Panc1 (cell line): ENCODE measurements at regions not wholly inside any gene's neighbourhood (a gene's known extent, or its start where the extent isn't known, plus 50 kb on each side); places are given as distances from the start of the nearest gene placed in this dataset.

Source experiments
- ATAC-seq: fragments of 200-7000 bp; cut with Tn5 transposase; 2 replicates; pipeline ENCODE4 v1.9.1; 2020; ENCODE audit warnings: mild to moderate bottlenecking, moderate library complexity
- BruUV-seq: library from RNA; stranded (reverse); fragments of 400-500 nt; replicated peaks from 2 replicates; lab custom pipeline; 2021; lab: Mats Ljungman, UMichigan
- CTCF ChIA-PET: fragments of 300-600 bp; sonication (Branson Sonifier 250); formaldehyde crosslinking; loops from one replicate; lab custom pipeline; 2022; ENCODE audit warnings: antibody characterized with exemption; lab: Charles Lee
- POLR2A ChIA-PET: fragments of 300-600 bp; sonication (Branson Sonifier 250); formaldehyde crosslinking; loops from one replicate; lab custom pipeline; 2022; ENCODE audit warnings: antibody characterized with exemption; lab: Charles Lee
- DNase-seq: peaks from one replicate; pipeline ENCODE4 v3.0.0-alpha.2; 2010; ENCODE audit warnings: low read depth, low spot score
- H3K27ac ChIP-seq: 2 replicates; pipeline ENCODE4 v1.5.1; 2011; ENCODE audit warnings: mild to moderate bottlenecking, low read length, inconsistent platforms
- H3K27me3 ChIP-seq: fragments of 200-500 bp; sonication (Bioruptor generic); 2 replicates; pipeline ENCODE4 v1.6.0; 2014; ENCODE audit warnings: low read length, inconsistent platforms; ENCODE audit not compliant: control insufficient read depth, insufficient read depth
- H3K36me3 ChIP-seq: fragments of 200-500 bp; sonication (Bioruptor generic); 2 replicates; pipeline ENCODE4 v1.5.1; 2014; ENCODE audit warnings: inconsistent platforms, mild to moderate bottlenecking, low read length, moderate library complexity; ENCODE audit not compliant: control insufficient read depth, insufficient read depth
- H3K4me1 ChIP-seq: 2 replicates; pipeline ENCODE4 v1.5.1; 2011; ENCODE audit warnings: inconsistent platforms, mild to moderate bottlenecking, low read length, moderate library complexity; ENCODE audit not compliant: control insufficient read depth, insufficient read depth
- H3K4me3 ChIP-seq, 2 experiments: 2 replicates each; pipeline ENCODE4 v1.5.1; 2011 to 2012; ENCODE audit warnings: low read depth in 2 of 2, low read length in 2 of 2, mild to moderate bottlenecking in 2 of 2, inconsistent platforms in 1 of 2, moderate library complexity in 1 of 2
- H3K9me3 ChIP-seq: fragments of 200-500 bp; sonication (Bioruptor generic); 2 replicates; pipeline ENCODE4 v1.5.1; 2014; ENCODE audit warnings: low read depth, mild to moderate bottlenecking, inconsistent platforms, low read length, moderate library complexity; ENCODE audit not compliant: control insufficient read depth, insufficient read depth
- POLR2AphosphoS5 ChIP-seq: IDR thresholded peaks from 2 replicates; pipeline ENCODE4 v1.6.1; 2012; ENCODE audit warnings: mild to moderate bottlenecking, low read depth, low read length, moderate library complexity
- SIN3A ChIP-seq: IDR thresholded peaks from 2 replicates; pipeline ENCODE4 v1.6.1; 2012; ENCODE audit warnings: low read depth, mild to moderate bottlenecking, low read length, moderate library complexity, borderline replicate concordance; ENCODE audit not compliant: insufficient read depth
- TCF7L2 ChIP-seq: IDR thresholded peaks from 2 replicates; pipeline ENCODE4 v1.6.1; 2011; ENCODE audit warnings: mild to moderate bottlenecking, low read depth, low read length, inconsistent platforms
- in situ Hi-C: cut with HindIII; loops from 2 replicates; pipeline ENCODE4 v1.10.0; 2016; ENCODE audit warnings: low sequenced_read_pairs, low pct_unique_long_range_greater_than_20kb
- intact Hi-C: fragments of 100-400 bp; cut with micrococcal nuclease; formaldehyde crosslinking; loops from one replicate; pipeline ENCODE4 v1.10.0; 2022; ENCODE audit not compliant: unreplicated experiment
- TF ChIP-seq, protein P1 (sequence below), 2 experiments: IDR thresholded peaks; 2 replicates each; pipeline ENCODE4 v1.6.1; 2011 to 2012; ENCODE audit warnings: low read depth in 2 of 2, control low read depth in 1 of 2, low read length in 1 of 2, mild to moderate bottlenecking in 1 of 2, moderate library complexity in 1 of 2; ENCODE audit not compliant: insufficient read depth in 1 of 2
- TF ChIP-seq, protein P2 (sequence below): fragments of 450-650 bp; IDR thresholded peaks from 2 replicates; pipeline ENCODE4 v1.5.1; 2017; ENCODE audit warnings: mild to moderate bottlenecking

DNA sequence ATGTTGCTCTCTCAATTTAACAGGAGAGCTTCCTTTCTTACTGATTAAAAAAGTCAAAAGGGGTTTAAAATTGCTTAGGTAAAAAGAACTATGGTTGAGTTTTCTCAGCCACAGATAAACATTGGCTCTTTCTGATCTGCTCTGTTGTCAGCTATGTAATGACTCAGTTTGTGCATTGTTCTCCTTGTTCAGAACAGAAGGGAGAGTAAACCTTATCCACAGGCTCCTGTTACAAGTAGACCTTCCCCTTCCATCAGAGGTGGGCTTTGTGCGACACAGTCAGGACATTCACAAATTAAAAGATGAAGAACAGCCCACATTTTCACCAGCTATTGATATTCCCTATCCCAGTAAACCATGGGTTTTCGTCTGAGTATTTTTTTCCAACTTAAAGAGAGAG, 236.3 kb upstream of the SEMA6A start:
- no peak for ATAC-seq
- Histone ChIP-seq H3K36me3 (no peaks in the 10 kb centered on the region), H3K27ac (no peak overlapping the region), H3K4me3 (no peak overlapping the region), H3K4me1 (no peaks in the 10 kb centered on the region), H3K9me3 (no peaks in the 10 kb centered on the region), H3K27me3 (no peaks in the 10 kb centered on the region)
- no peak for DNase-seq
- TF ChIP-seq, protein P1, sequence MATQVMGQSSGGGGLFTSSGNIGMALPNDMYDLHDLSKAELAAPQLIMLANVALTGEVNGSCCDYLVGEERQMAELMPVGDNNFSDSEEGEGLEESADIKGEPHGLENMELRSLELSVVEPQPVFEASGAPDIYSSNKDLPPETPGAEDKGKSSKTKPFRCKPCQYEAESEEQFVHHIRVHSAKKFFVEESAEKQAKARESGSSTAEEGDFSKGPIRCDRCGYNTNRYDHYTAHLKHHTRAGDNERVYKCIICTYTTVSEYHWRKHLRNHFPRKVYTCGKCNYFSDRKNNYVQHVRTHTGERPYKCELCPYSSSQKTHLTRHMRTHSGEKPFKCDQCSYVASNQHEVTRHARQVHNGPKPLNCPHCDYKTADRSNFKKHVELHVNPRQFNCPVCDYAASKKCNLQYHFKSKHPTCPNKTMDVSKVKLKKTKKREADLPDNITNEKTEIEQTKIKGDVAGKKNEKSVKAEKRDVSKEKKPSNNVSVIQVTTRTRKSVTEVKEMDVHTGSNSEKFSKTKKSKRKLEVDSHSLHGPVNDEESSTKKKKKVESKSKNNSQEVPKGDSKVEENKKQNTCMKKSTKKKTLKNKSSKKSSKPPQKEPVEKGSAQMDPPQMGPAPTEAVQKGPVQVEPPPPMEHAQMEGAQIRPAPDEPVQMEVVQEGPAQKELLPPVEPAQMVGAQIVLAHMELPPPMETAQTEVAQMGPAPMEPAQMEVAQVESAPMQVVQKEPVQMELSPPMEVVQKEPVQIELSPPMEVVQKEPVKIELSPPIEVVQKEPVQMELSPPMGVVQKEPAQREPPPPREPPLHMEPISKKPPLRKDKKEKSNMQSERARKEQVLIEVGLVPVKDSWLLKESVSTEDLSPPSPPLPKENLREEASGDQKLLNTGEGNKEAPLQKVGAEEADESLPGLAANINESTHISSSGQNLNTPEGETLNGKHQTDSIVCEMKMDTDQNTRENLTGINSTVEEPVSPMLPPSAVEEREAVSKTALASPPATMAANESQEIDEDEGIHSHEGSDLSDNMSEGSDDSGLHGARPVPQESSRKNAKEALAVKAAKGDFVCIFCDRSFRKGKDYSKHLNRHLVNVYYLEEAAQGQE (IDR thresholded peaks at IDR 0.05; ENCODE audit: insufficient read depth in 1 of 2, low read depth in 2 of 2, low read length in 1 of 2): no peak
- in situ Hi-C loops: no loop called here
- CTCF ChIA-PET: no interaction called here
- intact Hi-C loops: no loop called here
- BruUV-seq: no TSS peak
- POLR2A ChIA-PET: no interaction called here

DNA sequence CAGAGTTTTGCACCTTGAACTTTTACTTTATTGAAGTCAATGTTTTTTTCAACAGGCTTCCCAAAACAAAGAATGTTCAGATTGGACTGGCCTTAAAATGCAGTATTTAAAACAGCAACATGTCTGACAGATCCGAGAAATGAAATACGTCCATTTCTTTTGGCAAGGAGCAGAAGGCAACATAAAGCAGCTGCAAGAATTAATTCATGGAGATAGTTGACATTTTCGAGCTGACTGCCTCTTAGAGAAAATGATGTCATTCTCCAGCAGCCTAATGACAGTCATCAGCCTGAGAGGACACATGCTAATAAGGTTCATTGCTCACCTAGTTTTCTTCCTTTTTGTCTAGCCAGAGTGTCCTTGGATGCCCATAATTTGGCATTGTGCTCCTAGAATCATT, 232.2 kb upstream of the SEMA6A start:
- Histone ChIP-seq H3K36me3 (no peaks in the 10 kb centered on the region), H3K4me1 (no peaks in the 10 kb centered on the region), H3K27ac (no peak overlapping the region), H3K27me3 (no peaks in the 10 kb centered on the region), H3K9me3 (no peaks in the 10 kb centered on the region), H3K4me3 (no peak overlapping the region)
- ATAC-seq: no peak
- intact Hi-C loops: no loop called here
- BruUV-seq: no TSS peak
- DNase-seq: no peak
- ChIA-PET POLR2A (no interaction called here), CTCF (no interaction called here)
- in situ Hi-C loops: no loop called here
- TF ChIP-seq TCF7L2 (no peak), POLR2AphosphoS5 (no peak), SIN3A (no peak)
- TF ChIP-seq, protein P1 (IDR thresholded peaks at IDR 0.05; ENCODE audit: insufficient read depth in 1 of 2, low read depth in 2 of 2, low read length in 1 of 2): no peak
- TF ChIP-seq, protein P2, sequence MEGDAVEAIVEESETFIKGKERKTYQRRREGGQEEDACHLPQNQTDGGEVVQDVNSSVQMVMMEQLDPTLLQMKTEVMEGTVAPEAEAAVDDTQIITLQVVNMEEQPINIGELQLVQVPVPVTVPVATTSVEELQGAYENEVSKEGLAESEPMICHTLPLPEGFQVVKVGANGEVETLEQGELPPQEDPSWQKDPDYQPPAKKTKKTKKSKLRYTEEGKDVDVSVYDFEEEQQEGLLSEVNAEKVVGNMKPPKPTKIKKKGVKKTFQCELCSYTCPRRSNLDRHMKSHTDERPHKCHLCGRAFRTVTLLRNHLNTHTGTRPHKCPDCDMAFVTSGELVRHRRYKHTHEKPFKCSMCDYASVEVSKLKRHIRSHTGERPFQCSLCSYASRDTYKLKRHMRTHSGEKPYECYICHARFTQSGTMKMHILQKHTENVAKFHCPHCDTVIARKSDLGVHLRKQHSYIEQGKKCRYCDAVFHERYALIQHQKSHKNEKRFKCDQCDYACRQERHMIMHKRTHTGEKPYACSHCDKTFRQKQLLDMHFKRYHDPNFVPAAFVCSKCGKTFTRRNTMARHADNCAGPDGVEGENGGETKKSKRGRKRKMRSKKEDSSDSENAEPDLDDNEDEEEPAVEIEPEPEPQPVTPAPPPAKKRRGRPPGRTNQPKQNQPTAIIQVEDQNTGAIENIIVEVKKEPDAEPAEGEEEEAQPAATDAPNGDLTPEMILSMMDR: no peak
